Fibroblast of mammary gland (primary cell): ENCODE measurements at regions not wholly inside any gene's neighbourhood (a gene's known extent, or its start where the extent isn't known, plus 50 kb on each side); places are given as distances from the start of the nearest gene placed in this dataset.

Experiments
- DNase-seq: peaks from one replicate; pipeline ENCODE4 v3.0.0-alpha.2; 2010; ENCODE audit warnings: low read depth
- H3K4me3 ChIP-seq: 2 replicates; pipeline ENCODE4 v1.5.1; 2011; ENCODE audit warnings: low read depth, mild to moderate bottlenecking, low read length, moderate library complexity; ENCODE audit not compliant: control insufficient read depth
- CTCF ChIP-seq: conservative IDR thresholded peaks from 2 replicates; pipeline ENCODE4 v1.5.1; 2011; ENCODE audit warnings: low read depth, low read length, inconsistent platforms; ENCODE audit not compliant: control insufficient read depth, insufficient read depth

GRCh38 chr21:40938078-40938477 lies 91.1 kb upstream of the DSCAM start:
- no peak for TF ChIP-seq CTCF
- DNase-seq = no peak
- no peak overlapping the region for H3K4me3 ChIP-seq

DNA sequence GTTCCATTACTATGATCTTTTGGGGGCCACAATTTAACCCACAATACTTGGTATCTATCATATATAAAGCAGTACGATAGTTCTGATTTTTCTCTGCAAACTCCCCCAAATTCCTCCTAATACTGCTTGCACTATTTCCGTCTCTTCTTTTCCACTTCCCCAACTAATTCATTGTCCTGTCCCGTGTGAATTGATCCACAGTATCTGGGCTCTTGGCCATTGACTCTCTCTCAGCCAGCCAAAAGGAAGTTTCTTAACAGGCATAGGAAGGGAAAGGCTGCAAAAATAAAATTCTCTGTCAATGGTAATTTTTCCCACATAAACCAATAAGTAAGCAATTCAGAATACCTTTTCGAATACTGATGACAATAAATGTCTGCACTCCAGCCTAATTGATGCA lies 91.7 kb upstream of the DSCAM start:
- H3K4me3 ChIP-seq = no peak overlapping the region
- no peak for DNase-seq
- no peak for TF ChIP-seq CTCF

DNA sequence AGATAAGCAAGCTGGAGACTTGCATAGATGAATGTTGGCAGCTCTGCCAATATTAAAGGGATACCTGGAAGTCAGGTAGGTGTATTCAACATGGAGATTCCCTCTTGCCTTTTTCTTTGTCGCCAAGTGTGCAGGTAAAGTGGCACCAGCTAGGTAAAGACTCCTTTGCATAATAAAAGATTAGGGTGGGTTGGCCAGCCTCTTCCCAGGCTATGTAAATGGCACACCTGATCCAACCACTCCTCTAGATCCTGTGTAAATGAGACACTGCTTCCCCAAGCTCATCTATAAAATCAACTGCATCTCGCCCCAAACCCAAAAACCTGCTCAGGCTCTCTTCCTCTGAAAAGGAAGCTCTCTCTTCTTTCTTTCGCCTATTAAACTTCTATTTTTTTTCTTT lies 100.8 kb upstream of the DSCAM start:
- DNase-seq = no peak
- no peak for TF ChIP-seq CTCF
- H3K4me3 ChIP-seq = no peak overlapping the region

DNA sequence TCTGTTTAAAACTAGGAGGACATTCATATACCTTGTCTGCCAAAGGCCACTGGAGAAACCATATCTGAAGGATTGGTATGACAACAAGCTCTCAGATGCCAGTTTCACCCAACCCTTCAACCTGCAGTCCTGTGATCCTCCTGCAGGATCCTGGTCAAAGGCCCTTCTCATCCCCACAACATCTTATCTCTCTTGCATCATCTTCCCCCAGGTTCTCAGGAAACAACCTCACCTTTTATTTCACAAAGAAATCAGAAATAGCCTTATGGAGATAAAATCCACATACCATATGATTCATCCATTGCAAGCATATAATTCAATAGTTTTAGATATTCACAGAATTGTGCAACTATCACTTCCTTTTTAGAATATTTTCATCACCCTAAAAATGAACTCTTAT lies 104.0 kb upstream of the DSCAM start:
- no peak for TF ChIP-seq CTCF
- no peak for DNase-seq

DNA sequence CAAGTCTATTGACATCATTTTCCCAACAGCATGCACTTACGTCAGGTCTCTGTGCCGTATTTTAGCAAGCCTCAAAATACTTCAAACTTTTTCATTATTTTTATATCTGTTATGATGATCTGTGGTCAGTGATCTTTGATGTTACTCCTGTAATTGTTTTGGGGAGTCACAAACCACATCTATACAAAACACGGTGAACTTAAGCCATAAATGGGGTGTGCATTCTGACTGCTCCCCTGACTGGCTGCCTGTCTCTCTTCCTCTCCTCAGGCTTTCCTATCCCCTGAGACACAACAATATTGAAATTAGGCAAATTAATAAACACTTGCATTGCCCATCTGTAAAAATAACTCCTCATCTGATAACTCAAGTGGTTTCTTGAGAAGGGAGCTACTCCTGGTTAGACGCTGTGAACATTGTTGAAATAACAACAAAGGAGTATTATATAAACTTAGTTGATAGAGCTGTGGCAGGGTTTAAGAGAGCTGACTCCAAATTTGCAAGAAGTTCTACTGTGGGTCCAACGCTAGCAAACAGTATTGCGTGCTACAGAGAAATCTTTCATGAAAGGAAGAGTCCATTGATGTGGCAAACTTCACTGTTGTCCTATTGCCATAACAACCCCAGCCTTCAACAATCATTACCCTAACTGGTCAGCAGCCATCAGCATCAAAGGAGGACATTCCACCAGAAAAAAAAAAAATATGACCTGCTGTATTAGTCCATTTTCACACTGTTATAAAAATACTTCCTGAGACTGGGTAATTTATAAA lies 105.8 kb upstream of the DSCAM start:
- H3K4me3 ChIP-seq = no peak overlapping the region
- TF ChIP-seq CTCF = no peak
- no peak for DNase-seq

More for the DNA sequence above, 104.0 kb upstream of the DSCAM start:
- no peak overlapping the region for H3K4me3 ChIP-seq

- H3K4me3 ChIP-seq = no peak overlapping the region
- no peak for TF ChIP-seq CTCF
- no peak for DNase-seq
Observed at GRCh38 chr21:40964691-40965090, 117.7 kb upstream of the DSCAM start.
